Body of pancreas (tissue), 4 donors: ENCODE measurements at regions not wholly inside any gene's neighbourhood (a gene's known extent, or its start where the extent isn't known, plus 50 kb on each side); places are given as distances from the start of the nearest gene placed in this dataset.
"Not testable (repeated sequence)": the region's sequence is repeated elsewhere in the genome, so short reads cannot be mapped to it uniquely, and the experiment has no call there.

Experiments
- ATAC-seq: fragments of 150-250 bp; one replicate; pipeline ENCODE4 v1.9.1; 2016
- DNase-seq, 4 donors: peaks; one replicate each; pipeline ENCODE4 v3.0.0-alpha.2; 2019
- H3K27ac ChIP-seq, 4 donors: fragments of 200-600 bp; sonication (generic); 1 replicate in 3 of 4; 2 replicates in 1 of 4; pipeline versions ENCODE4 v1.5.1 to v1.6.1; 2016 to 2019; ENCODE audit warnings: mild to moderate bottlenecking in 1 of 4, mixed read lengths in 1 of 4, moderate library complexity in 1 of 4
- H3K27me3 ChIP-seq, 2 donors: fragments of 200-600 bp; sonication (generic); one replicate each; pipeline ENCODE4 v1.6.0; 2016; ENCODE audit warnings: mild to moderate bottlenecking in 1 of 2
- H3K36me3 ChIP-seq, 2 donors: fragments of 200-600 bp; sonication (generic); replicated peaks in 1 of 2; 2 replicates each; pipeline ENCODE4 v1.5.1; 2016; ENCODE audit warnings: low read depth in 2 of 2; ENCODE audit not compliant: insufficient read depth in 1 of 2
- H3K4me1 ChIP-seq: fragments of 200-600 bp; sonication (generic); one replicate; pipeline ENCODE4 v1.6.0; 2016
- H3K4me3 ChIP-seq, 2 donors: fragments of 200-600 bp; sonication (generic); 1 replicate in 1 of 2; 2 replicates in 1 of 2; pipeline ENCODE4 v1.5.1; 2016 to 2019
- H3K9me3 ChIP-seq, 3 donors: fragments of 200-600 bp; sonication (generic); 1 replicate in 2 of 3; 2 replicates in 1 of 3; pipeline ENCODE4 v1.5.1; 2016
- POLR2A ChIP-seq, 3 donors: fragments of 450-650 bp; IDR thresholded peaks; one replicate each; pipeline ENCODE4 v1.6.1; 2016; ENCODE audit warnings: antibody characterized with exemption in 3 of 3, mild to moderate bottlenecking in 2 of 3
- WGBS, 2 donors: methylation state at CpG; one replicate each; pipeline ENCODE4 v1.1.5; 2017; 5-methylcytosine and 5-hydroxymethylcytosine counted together
- intact Hi-C: fragments of 100-400 bp; cut with DNase I; formaldehyde crosslinking; loops from one replicate; pipeline ENCODE4 v1.15.1; 2023
- TF ChIP-seq, protein P1 (sequence below), 7 experiments: fragments of 450-650 bp in 4 of 7; fragments of 200-600 bp in 3 of 7; sonication (generic) in 3 of 7; IDR thresholded peaks; one replicate each; pipeline ENCODE4 v1.5.1; 2016 to 2019; ENCODE audit warnings: antibody characterized with exemption in 7 of 7

DNA sequence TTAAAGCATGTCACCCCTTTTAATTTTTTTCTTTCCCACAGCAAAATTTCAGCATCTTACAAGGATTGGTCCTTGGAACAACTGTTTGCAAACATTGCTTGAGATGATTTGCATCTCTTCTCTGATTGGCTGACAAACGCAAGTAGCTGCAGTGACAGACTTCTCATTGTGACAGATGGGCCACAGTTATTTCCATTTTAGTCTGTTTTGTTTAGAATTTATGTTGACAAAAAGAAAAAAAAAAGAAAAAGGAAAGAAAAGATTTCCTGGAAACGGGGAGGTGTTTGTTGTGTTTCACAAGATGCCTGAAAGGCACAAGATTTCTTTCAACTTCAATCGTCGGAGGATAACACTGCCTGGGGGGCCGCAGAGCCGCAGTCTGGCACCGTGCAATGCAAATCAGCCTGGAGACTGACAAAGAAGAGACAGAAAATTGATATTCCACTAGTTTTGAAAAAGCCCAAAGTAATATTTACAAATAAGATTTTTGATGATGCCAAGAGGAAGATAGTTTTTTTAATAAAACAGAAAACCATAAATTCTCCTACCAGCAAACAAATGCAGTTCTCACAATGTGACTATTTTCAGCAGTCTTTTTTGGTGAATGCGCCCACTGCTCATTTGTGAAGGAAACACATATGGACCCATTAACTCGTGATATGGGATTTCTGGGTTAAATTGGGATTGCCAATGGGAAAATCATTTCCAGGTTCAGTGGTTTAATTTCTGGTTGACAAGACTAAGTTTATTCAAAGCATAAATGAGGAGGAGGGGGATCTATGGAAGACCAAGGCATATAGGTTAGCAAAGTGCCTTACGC is 296.2 kb upstream of the SMIM21 start:
- intact Hi-C loops = no loop called here
- H3K4me3 ChIP-seq = no peak overlapping the region
- no peak for TF ChIP-seq POLR2A (IDR thresholded peaks at IDR 0.05)
- TF ChIP-seq, protein P1, sequence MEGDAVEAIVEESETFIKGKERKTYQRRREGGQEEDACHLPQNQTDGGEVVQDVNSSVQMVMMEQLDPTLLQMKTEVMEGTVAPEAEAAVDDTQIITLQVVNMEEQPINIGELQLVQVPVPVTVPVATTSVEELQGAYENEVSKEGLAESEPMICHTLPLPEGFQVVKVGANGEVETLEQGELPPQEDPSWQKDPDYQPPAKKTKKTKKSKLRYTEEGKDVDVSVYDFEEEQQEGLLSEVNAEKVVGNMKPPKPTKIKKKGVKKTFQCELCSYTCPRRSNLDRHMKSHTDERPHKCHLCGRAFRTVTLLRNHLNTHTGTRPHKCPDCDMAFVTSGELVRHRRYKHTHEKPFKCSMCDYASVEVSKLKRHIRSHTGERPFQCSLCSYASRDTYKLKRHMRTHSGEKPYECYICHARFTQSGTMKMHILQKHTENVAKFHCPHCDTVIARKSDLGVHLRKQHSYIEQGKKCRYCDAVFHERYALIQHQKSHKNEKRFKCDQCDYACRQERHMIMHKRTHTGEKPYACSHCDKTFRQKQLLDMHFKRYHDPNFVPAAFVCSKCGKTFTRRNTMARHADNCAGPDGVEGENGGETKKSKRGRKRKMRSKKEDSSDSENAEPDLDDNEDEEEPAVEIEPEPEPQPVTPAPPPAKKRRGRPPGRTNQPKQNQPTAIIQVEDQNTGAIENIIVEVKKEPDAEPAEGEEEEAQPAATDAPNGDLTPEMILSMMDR (IDR thresholded peaks at IDR 0.05) = no peak
- H3K4me1 ChIP-seq = no peaks in the 10 kb centered on the region
- 56 to 61% methylated on average over 10 of the region's 10 CpGs for WGBS, 2 donors
- H3K27ac ChIP-seq = no peak overlapping the region
- DNase-seq = no peak
- H3K36me3 ChIP-seq = no peaks in the 10 kb centered on the region
- ATAC-seq = no peak
- H3K9me3 ChIP-seq = no peaks in the 10 kb centered on the region
- H3K27me3 ChIP-seq = no peaks in the 10 kb centered on the region

DNA sequence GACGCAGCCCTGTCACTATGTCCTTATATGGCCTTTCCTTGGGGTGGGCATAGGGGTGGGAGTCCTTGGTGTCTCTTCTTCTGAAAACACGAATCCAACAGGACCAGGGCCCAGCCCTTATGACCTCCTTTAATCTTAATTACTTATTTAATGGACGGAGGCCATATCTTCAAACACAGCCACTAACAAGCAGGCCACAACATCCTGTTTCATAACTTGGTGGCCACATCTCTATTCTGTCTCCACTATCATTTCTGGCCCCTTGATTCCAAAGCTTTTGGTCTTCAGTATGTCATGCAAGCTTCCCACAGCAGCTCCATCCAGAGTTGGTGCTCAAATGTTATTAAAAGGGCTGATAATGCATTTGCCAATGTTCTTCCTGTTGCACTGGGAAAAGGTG is 287.3 kb upstream of the SMIM21 start:
- Histone ChIP-seq H3K27ac (no peak overlapping the region), H3K9me3 (no peaks in the 10 kb centered on the region), H3K4me1 (no peaks in the 10 kb centered on the region), H3K27me3 (no peaks in the 10 kb centered on the region), H3K4me3 (no peak overlapping the region), H3K36me3 (no peaks in the 10 kb centered on the region)
- 61 to 62% methylated on average over 3 of the region's 3 CpGs for WGBS, 2 donors
- intact Hi-C loops = no loop called here
- DNase-seq = no peak
- ATAC-seq = no peak
- no peak for TF ChIP-seq POLR2A (IDR thresholded peaks at IDR 0.05)
- TF ChIP-seq, protein P1 (IDR thresholded peaks at IDR 0.05) = no peak

DNA sequence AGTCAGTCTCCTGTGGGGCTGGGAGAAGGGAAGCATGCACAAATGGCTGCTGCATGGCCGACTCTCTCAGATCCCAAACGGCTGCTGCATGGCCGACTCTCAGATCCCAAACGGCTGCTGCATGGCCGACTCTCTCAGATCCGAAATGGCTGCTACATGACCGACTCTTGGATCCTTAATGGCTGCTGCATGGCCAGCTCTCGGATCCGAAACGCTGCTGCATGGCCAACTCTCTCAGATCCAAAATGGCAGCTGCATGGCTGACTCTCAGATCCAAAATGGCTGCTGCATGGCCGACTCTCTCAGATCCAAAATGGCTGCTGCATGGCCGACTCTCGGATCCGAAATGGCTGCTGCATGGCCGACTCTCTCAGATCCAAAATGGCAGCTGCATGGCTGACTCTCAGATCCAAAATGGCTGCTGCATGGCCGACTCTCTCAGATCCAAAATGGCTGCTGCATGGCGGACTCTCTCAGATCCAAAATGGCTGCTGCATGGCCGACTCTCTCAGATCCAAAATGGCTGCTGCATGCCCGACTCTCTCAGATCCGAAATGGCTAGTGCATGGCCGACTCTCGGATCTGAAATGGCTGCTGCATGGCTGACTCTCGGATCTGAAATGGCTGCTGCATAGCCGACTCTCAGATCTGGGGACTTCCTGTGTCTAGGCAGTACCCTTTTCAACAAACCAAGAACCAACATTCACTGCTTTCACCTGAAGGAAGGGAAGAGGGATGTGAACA is 284.8 kb upstream of the SMIM21 start:
- H3K36me3 ChIP-seq, H3K4me3 ChIP-seq, H3K9me3 ChIP-seq, H3K27me3 ChIP-seq, H3K27ac ChIP-seq, DNase-seq, intact Hi-C loops, ATAC-seq, H3K4me1 ChIP-seq: not testable (repeated sequence)
- WGBS, 2 donors = 80 to 92% methylated on average over 17 to 24 of the region's 24 CpGs

GRCh38 chr18:75700561-75700960 is 273.1 kb upstream of the SMIM21 start:
- H3K9me3 ChIP-seq = no peaks in the 10 kb centered on the region
- TF ChIP-seq, protein P1 (IDR thresholded peaks at IDR 0.05) = no peak
- no peak for TF ChIP-seq POLR2A (IDR thresholded peaks at IDR 0.05)
- no peaks in the 10 kb centered on the region for H3K36me3 ChIP-seq
- WGBS, 2 donors = 84 to 87% methylated on average over 4 of the region's 4 CpGs
- intact Hi-C loops = no loop called here
- H3K4me3 ChIP-seq = no peak overlapping the region
- no peaks in the 10 kb centered on the region for H3K27me3 ChIP-seq
- ATAC-seq = no peak
- H3K4me1 ChIP-seq = no peaks in the 10 kb centered on the region
- no peak for DNase-seq
- no peak overlapping the region for H3K27ac ChIP-seq

- WGBS, 2 donors = 82 to 85% methylated on average over 7 of the region's 7 CpGs
- DNase-seq (no peak), ATAC-seq (no peak)
- Histone ChIP-seq H3K36me3 (no peaks in the 10 kb centered on the region), H3K27me3 (no peaks in the 10 kb centered on the region), H3K4me3 (no peak overlapping the region), H3K27ac (no peak overlapping the region), H3K4me1 (peaks cover 11% of the 10 kb centered on the region), H3K9me3 (no peaks in the 10 kb centered on the region)
- no peak for TF ChIP-seq POLR2A (IDR thresholded peaks at IDR 0.05)
- TF ChIP-seq, protein P1 (IDR thresholded peaks at IDR 0.05) = no peak
- intact Hi-C loops = no loop called here
Measured at GRCh38 chr18:75698861-75699260, 271.4 kb upstream of the SMIM21 start.
